GM18867 (cell line): ENCODE measurements at regions not wholly inside any gene's neighbourhood (a gene's known extent, or its start where the extent isn't known, plus 50 kb on each side); places are given as distances from the start of the nearest gene placed in this dataset.
A peak's percentile ranks its signal among the peaks of the same experiment; 100 is the strongest.

Experiments
- ATAC-seq: cut with Tn5 transposase; IDR thresholded peaks from one replicate; pipeline ENCODE4 v1.9.1; 2021; ENCODE audit warnings: mild to moderate bottlenecking, moderate library complexity; ENCODE audit not compliant: unreplicated experiment

DNA sequence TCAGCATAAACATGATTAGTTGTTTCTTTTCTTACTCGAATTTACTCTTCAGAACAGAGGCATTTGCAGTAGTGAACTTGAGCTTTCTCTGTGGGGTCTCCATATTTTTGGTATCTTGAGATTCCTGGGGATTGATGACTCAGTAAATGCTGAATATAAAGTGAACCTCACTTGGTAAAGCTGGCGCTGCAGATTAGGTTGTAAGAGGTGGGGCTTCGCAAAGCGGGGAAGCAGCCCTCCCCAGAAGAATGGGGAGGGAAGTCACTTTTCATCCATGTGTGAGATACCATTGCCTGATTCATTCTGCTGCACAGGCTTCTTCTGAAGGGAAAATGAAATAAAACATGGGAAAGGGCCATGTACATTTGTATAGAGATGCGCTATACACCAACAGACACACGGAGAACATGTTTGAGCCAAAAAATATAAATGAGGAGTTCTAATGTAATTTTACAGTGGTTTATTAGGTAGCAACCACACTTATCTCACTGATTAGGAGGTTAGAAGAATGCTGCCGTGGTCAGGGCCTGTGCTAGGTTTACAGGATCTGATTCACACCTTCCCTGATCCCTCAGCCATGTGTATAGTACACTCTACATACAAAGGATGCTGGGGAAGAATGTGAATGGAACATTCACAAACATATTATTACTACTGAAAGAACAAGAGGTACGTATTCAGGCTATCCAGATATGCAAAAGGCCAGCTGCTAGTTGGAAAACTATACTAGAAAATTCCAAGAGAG lies 63.5 kb downstream of the DNTTIP2 start:
- no peak for ATAC-seq

DNA sequence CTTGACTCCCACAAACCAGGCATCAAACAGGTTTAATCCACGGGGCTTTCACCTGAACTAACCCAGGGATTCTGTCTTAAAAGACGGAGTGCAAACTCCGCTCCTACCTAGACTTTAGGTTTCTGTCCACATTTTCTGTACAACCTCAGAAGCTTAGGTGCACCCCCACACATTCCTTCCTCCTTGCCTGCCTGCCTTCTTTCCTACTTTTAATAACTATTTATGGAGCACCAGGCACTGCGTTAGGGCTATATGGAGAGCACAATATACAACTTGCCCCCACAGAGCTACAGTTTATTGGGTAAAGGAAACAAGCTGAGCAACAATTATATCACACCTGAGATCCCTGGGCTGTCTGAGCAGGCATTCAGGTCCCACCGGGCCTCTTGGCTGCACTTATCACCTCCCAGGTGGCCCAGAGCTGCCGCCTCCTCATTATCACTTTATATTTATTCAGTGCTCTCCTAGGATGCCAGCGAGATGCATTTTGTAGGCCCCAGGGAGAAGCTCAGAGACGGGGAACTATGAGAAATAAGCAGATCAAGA lies 64.1 kb downstream of the DNTTIP2 start:
- ATAC-seq, result no peak

DNA sequence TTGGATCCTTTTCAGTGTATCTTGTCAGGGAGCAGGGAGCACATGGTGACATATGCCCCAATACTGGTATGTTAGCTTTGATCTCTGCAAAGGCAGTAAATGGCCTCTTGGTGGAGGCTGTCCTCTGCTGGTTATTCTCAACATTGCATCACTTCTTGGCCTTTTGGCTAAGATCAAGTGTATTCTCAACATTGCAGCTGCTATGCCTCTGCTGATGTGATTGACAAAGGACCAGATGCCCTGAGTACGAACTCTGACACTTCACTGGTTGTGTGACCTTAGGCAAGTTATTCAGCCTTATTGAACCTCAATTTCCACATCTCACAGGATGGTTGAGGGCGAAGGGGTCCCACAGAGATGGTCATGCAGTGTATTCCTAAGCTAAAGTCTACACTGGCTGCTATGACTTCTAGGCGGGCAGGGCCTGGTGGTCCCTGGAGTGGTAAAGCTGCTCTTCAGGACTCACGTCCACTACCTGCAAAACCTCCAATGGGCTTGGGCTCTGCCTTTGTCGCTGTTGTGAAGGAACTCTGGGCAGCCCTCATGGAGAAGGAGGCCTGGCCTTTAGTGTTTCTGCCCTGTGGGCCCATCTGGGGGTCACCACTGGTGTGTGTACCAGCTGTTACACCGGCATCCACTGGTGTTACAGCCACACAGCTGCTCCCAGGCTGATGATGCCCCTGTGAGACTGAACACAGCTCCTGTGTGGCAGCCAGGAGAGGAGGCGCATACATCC lies 64.8 kb downstream of the DNTTIP2 start:
- peak; percentile 72 for ATAC-seq

DNA sequence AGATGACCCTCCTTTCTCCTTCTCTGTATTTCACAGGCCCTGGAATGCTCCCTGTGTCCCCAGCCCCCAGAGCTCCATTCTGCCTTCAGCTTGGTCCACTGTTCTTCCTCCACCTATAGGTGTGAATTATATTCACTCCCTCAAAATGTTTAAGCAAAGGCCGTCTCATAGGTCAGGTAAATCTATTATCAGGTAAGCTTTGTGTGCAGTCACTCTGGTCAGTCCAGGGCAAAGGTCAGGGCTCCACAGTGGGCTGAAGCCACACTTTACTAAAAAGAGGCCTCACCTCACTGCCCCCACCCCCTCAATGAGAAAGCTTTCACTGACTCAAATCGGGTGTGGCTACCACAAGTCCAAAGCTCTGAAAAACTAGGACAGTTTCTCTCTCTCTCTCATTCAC lies 65.9 kb downstream of the DNTTIP2 start:
- no peak for ATAC-seq

DNA sequence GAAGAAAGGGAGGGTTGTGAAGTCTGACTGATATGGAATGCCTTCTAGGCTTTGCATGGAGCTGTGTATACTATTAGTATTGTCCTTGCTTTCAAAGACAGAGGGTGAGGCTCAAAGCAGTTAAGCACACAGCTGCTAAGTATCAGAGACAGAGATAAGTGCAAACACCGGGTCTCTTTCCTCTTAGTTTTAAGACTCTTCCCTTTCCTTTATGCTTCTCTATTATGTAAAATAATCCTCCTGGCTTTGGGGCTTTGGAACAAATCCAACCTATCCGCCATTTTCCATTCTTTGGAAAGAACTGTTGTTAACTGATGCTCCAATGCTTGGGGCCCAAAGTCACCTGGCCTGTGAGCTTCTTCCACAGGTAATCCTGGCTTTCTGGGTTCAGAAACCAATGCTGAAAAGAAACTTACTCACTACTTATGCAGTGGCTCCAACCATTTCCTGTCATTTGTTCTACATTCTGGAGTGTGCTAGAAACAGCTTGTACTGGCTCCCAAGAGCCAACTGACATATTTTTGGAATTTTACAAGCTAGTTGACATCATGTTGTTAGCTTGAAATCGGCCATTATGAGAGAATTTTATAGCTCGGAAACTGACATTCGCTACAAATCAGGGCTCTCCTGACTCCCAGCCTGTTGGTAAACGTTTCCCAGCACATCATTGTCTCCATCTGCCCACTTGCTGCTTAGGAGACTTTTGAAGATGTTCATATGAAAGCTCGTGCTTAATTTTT lies 67.5 kb downstream of the DNTTIP2 start:
- ATAC-seq, result no peak

DNA sequence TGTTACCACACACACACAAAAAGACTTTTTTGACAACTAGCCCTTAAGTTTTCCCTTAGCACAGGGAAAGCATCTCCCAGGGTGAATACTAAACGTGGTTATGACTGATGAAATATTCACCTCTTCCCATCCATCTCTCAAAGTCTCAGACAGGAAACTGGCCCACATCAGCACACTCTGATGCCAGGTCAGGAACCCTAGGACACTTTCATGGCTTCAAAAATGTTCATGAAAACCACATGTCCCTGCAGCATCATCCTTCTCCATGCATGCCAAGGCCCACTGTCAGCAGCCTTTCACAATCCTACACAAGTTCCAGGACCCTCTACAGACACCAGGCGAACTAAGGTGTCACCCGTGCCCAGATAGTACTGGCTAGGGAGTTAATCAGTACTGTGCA lies 68.7 kb downstream of the DNTTIP2 start:
- ATAC-seq, result no peak

DNA sequence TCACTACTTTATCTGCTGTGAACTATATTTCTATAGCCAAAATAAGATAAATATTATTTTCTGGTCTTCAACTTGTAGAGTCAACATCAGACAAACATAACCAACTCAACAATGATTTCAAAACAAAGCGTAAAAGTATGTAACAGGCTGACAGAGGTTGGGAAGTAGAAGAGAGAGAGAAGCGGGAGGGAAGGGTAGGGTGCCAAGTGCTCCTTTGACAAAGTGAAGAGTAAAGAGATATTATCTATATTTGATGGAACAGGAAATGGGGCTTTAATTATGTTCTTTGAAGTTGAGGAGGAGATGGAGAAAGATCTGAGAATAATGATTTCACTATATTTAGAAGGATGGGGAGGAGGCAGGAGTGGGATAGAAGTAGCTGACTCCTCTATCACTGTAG lies 70.1 kb downstream of the DNTTIP2 start:
- ATAC-seq, result no peak

DNA sequence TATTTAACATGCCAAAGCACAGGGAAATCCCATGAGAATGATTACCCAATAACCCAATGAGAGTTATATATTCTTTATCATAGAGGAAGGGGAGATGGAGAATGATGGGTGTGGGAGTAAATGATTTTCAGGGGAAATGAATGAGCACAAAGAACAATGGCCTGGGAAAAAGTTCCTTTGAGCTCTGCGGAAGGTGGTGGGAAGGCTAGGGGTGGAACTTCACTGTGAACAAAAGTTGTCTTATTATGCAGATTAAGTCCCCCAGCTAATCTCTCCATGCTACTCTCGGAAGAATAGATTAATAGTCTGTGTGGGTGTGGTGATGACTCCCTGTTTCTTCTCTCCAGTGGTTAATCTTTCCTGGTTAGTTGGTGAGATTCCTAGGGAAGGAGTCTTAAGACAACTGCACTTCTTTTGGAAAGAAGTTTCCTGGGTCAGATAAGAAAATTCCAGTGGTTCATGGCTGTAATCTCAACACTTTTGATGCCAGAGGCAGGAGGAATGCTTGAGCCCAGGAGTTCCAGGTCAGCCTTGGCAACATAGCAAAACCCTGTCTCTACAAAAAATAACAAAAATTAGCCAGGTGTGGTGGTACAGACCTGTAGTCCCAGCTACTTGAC lies 71.6 kb downstream of the DNTTIP2 start:
- no peak for ATAC-seq

DNA sequence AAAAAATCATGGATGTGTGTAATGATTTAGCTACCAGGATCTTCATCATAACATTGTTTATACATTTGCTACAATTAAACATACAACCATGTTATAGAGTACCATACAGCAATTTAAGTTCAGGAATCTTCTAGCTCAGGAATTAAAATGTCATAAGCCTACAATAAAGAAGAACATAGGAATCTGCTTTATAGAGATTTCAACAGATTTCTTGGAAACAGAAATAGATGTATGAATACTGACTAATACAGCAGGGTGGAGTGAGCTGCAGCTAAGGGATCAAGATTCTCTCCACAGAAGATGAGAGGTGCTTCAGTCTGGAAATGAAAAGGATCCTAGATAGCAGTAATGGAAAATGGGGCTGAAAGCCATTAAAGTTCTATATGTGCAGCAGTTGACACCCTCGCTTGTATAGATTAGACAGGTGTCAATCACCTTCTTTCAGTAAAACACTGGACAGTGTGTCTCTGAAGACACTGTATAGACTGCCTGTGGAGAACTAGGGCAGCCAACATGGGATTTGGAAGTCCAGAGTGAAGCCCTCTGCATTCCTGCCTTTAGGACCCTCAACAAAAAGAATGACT lies 73.9 kb downstream of the DNTTIP2 start:
- ATAC-seq, result no peak

DNA sequence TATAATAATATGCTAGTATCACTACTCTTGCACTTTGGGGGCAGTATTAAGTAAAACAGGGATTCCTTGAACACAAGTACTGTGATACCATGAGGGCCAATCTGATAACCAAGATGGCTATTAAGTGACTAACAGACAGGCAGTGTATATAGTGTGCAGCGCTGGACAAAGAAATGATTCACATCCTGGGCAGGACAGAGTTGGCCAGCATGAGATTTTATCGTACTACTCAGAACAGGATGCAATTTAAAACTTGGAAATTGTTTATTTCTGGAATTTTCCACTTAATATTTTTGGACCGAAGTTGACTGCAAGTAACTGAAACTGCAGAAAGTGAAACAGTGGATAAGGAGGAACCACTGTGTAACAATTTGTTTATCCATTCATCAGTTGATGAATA lies 74.6 kb downstream of the DNTTIP2 start:
- no peak for ATAC-seq

DNA sequence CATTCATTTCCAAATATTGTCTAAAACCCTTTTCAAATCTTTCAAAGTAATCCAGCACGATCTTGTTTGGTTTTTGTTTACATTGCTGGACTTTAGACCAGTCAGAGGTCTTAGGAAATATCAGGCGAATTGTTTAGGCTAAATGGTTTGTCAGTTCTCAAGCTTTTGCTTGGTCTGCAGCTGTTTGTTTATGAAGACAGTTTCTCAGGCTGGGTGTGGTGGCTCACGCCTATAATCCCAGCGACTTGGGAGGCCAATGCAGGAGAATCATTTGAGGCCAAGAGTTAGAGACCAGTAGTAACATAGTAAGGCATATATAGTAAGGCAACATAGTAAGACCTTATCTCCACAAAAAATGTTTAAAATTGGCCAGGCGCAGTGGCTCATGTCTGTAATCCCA lies 77.5 kb downstream of the DNTTIP2 start:
- ATAC-seq, result no peak

DNA sequence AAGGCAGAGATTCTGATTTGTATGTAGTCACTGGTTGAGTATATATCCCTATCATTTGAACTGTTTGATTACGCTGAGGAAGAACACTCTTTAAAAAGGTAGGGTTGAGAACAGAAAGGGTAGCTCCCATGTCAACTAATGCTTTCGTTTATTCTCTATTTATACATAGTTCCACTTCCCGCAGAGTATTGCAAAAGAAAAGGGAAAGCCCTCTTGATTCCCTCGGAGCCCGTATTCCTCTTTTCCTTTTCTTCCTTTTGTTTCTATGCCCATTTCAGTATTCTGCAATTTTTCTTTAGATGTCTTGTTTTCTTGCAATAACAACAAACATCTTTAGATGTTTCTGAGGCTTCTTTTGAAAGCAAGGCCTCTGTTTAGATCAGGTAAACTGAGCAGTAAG lies 78.2 kb downstream of the DNTTIP2 start:
- no peak for ATAC-seq

DNA sequence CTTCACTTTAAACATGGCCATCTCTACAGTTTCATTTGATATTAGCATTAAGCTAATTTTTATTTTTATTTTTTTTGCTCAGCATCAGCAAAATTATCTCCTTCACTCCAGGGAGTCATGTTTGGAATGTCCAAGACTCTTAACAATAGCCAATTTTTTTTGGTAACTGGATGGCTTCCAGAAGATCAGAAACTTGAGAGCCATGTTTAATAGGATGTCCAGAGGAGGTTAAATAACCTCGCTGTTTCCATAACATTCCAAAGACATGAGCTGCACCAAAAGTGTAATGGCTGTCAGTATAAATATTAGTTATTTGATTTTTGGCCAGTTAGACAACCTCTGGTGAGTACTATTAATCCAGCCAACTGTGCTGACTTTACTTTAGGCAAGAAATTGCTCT lies 80.7 kb downstream of the DNTTIP2 start:
- ATAC-seq, result no peak

DNA sequence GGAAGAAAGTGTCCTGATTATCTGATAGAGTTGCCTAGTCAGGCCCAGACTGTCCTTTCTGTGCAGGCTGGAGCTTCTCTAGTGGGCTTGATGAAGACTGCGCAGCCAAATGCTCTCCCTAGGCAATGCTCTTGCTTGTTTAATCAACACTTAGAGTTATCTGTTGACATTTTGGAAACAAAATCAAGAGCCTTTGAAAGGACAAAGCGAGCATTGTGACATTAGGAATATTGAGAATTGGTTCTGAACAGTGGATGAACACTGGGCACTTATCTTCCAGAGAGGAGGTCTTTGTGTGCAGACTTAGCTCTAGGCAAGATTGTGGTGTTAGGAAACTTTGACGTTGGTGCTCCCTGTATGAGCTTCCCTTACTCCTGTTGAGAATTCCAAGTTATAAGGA lies 94.5 kb downstream of the DNTTIP2 start:
- ATAC-seq, result no peak

DNA sequence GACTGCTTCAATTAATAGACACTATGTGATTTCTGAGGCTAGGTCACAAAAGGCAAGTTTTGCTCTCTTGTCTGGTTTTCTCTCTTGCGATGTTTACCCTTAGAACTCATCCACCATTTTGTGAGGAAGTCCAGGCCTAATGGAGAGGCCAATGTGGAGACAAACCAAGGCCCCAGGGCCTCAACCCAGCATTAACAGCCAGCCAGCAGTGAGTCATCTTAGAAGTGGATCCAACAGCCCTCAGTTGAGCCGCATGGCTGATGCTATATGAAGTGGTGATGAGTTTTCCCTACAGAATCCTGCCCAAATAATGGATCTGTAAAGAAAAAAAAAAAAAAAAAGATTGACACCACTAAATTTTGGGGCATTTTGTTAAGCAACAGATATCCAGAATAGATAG lies 95.1 kb downstream of the DNTTIP2 start:
- no peak for ATAC-seq

DNA sequence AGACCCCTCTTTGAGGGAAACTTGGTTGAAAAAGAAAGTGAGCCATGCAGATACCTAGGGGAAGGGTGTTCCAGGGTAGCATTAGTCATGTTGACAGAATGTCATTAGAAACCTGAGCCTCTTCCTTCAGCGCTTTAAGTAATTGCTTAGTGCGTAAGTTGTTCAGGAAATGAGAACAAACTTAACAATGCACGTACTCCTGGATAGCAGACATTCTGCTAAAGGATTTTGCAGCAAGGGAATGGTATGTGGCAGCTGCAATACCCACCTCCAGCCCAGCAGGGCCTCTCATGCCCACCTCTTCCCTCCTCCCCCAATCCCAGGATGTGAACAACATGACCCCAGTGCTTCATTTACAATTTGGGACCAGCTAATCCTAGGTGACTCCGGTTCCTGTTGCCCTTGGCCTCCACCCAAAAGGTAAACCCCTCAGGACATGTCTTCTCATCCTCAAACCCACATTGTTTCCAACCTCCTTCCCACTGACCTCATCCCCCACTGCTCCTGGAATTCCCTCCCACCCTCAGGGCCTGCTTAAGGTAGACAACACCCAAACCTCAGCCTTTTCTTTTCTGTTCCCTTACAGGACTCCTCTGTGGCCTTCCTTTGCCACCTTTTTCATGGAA lies 98.0 kb upstream of the BCAR3 start:
- no peak for ATAC-seq

DNA sequence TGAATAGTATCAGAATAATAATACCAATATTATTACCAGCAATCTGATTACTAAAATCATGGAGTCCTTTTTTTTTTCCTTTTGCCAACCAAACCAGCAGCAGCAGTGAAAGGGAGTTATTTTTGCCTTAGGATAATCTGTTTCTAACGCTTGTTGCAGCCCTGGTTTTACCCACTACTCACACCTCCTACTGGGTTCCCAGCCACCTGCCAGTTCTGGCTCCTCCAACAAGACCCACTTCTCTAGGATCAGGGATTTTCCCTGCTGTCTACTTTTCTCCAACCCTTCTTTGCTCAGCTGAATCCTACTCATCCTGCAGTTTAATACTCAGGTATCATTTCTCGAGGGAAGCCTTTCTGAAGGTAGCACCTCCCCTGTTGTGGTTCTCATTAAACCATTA lies 96.8 kb upstream of the BCAR3 start:
- ATAC-seq, result no peak

DNA sequence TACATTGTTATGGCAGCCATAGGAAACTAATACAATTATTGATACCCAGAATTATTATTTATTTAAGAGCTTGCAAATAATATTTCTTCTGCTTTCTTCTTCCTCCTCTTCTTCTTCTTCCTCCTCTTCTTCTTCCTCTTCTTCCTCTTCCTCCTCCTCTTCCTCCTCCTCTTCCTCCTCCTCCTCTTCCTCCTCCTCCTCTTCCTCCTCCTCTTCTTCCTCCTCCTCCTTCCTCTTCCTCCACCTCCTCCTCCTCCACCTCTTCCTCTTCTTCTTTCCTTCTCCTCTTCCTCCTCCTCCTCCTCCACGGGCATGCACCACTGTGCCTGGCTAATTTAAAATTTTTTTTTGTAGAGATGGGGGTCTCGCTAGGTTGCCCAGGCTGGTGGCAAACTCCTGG lies 95.6 kb upstream of the BCAR3 start:
- no peak for ATAC-seq

DNA sequence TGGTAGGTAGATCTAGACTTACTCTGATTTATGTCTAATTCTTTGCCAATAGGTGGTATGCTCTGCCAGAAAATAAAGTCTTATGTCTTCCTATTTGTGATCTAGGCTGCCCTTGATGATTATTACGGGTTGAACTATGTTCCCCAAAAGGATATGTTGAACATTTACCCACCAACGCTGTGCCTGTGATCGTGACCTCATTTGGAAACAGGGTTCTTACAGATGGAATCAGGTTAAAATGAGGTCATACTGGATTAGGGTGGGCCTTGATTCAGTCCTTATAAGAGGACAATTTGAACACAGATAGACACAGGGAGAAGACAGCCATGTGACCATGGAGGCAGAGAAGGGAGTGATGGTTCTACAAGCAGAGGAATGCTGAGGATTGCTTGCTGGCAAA lies 95.1 kb upstream of the BCAR3 start:
- ATAC-seq, result no peak

DNA sequence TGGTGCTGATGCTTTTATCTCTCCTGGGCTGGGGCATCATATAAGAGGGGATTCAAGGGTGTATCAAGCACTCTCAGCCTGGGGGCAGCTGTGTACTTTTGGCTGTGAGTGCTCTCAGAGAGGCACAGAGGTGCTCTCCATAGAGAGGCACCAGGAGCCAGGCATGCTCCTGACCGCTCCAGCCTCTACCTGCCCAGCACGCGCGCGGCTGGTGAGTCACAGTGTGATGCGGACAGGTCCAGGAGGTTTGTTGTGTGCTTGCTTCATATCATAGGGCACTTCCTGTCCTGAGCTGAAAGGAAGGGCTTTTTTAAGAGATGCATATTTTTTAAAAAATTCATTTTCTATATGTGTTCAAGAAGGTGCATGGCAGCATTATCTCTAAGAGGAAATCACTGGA lies 93.6 kb upstream of the BCAR3 start:
- ATAC-seq, result no peak
